ENCODE measurements at regions not wholly inside any gene's neighbourhood (a gene's known extent, or its start where the extent isn't known, plus 50 kb on each side); places are given as distances from the start of the nearest gene placed in this dataset.

DNA sequence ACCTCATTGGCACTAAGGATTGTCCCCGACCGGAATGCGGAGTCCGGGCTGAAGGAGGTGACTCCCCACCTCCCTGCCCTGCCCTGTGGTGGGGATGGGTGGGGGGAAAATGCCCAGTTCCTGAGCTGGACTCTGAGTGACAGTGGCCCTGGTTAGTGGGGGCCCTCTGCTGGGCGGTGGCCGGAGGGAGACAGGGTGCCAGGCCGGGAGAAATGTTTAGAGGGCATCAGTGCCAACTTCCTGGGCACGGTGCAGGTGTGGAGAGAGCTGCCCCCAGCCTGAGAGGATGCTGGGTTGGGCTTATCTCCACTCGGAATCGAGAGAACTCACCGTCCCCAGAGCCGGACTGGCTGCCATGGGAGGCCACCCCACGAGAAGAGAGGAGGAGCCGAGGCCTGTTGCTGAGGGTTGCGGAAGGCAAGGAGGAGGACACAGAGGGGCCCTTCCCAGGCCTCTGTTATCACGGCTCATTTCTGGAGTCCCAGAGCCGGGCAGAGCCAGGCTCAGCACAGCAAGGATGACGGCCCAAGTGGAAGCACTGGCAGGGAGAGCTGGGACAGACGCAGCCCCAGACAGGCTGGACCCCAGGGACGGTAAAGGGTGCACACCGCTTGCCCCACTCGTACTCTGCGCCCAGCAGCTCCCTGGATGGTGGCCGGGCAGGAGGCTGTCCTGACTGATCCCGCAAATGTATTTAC lies 156.7 kb downstream of the KIF26A start:
- no peaks in the 10 kb centered on the region for H3K4me1 ChIP-seq (ENCODE audit: control insufficient read depth, extremely low read depth, insufficient read depth, low read length)
- H4K20me1 ChIP-seq (ENCODE audit: control insufficient read depth, extremely low read depth, insufficient read depth, low read length) = no peaks in the 10 kb centered on the region
- no peak overlapping the region for H2AFZ ChIP-seq (ENCODE audit: low read length)
- H3K9ac ChIP-seq (ENCODE audit: insufficient read depth, low read length) = no peak overlapping the region
- no peaks in the 10 kb centered on the region for H3K9me3 ChIP-seq (ENCODE audit: control insufficient read depth, insufficient read depth, low read depth, low read length)
- TF ChIP-seq, protein P1, sequence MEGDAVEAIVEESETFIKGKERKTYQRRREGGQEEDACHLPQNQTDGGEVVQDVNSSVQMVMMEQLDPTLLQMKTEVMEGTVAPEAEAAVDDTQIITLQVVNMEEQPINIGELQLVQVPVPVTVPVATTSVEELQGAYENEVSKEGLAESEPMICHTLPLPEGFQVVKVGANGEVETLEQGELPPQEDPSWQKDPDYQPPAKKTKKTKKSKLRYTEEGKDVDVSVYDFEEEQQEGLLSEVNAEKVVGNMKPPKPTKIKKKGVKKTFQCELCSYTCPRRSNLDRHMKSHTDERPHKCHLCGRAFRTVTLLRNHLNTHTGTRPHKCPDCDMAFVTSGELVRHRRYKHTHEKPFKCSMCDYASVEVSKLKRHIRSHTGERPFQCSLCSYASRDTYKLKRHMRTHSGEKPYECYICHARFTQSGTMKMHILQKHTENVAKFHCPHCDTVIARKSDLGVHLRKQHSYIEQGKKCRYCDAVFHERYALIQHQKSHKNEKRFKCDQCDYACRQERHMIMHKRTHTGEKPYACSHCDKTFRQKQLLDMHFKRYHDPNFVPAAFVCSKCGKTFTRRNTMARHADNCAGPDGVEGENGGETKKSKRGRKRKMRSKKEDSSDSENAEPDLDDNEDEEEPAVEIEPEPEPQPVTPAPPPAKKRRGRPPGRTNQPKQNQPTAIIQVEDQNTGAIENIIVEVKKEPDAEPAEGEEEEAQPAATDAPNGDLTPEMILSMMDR (conservative IDR thresholded peaks at IDR 0.05 in 1 of 2, IDR thresholded peaks at IDR 0.05 in 1 of 2; ENCODE audit: low read depth in 1 of 2, low read length in 2 of 2) = no peak
- no peak for TF ChIP-seq EZH2 (IDR thresholded peaks at IDR 0.05; ENCODE audit: low read length, missing control alignments)
- H3K4me3 ChIP-seq (replicated peaks in 1 of 4; ENCODE audit: control extremely low read depth in 1 of 4, insufficient read depth in 1 of 4, low read depth in 3 of 4, low read length in 4 of 4) = no peak overlapping the region
- H3K27ac ChIP-seq (ENCODE audit: insufficient read depth, low read length) = no peak overlapping the region
- H3K36me3 ChIP-seq (ENCODE audit: control insufficient read depth, insufficient read depth, low read length) = no peaks in the 10 kb centered on the region
- no peaks in the 10 kb centered on the region for H3K79me2 ChIP-seq (ENCODE audit: control insufficient read depth, insufficient read depth, low read length)
- H3K27me3 ChIP-seq (ENCODE audit: control insufficient read depth, insufficient read depth, low read length) = no peaks in the 10 kb centered on the region
- no peak overlapping the region for H3K4me2 ChIP-seq (ENCODE audit: extremely low read depth, insufficient read depth, low read length)
- no peak for DNase-seq (ENCODE audit: low read depth in 2 of 2)

DNA sequence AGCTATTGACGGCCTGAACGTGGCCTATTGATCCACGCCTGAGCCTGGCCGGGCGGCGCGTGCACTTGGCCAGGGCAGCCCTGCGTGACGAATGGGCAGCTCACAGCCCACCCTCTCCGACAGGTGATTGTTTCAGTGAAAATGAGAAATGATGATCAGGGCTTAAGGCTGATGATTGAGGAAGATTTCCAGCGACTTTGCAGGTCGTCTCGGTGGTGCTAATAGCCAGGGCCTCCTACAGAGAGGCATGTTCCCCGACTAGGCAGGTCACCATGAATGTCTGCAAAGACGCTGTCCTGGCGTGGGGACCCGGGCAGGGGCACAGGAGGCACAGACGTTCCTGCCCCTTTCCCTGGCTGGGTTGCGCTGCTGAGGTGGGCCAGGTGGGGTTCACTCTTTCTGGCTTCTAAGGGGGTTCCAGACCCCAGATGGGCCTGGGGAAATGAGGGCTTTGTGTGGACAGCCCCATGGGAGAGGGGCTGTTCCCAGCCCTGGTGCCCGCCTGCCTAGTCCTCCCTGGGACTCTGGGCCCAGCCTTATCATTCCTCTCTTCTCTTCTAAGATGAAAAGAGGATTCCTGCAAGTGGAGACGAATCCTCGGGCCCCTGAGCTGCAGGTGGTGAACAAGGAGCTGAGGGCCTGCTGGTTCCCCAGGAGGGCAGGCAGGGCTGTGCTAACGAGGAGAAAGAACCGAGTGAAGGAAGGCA lies 157.4 kb downstream of the KIF26A start:
- no peaks in the 10 kb centered on the region for H3K27me3 ChIP-seq (ENCODE audit: control insufficient read depth, insufficient read depth, low read length)
- H3K4me1 ChIP-seq (ENCODE audit: control insufficient read depth, extremely low read depth, insufficient read depth, low read length) = no peaks in the 10 kb centered on the region
- no peaks in the 10 kb centered on the region for H4K20me1 ChIP-seq (ENCODE audit: control insufficient read depth, extremely low read depth, insufficient read depth, low read length)
- H2AFZ ChIP-seq (ENCODE audit: low read length) = no peak overlapping the region
- DNase-seq (ENCODE audit: low read depth in 2 of 2) = no peak
- H3K9me3 ChIP-seq (ENCODE audit: control insufficient read depth, insufficient read depth, low read depth, low read length) = no peaks in the 10 kb centered on the region
- TF ChIP-seq, protein P1 (conservative IDR thresholded peaks at IDR 0.05 in 1 of 2, IDR thresholded peaks at IDR 0.05 in 1 of 2; ENCODE audit: low read depth in 1 of 2, low read length in 2 of 2) = no peak
- no peak for TF ChIP-seq EZH2 (IDR thresholded peaks at IDR 0.05; ENCODE audit: low read length, missing control alignments)
- H3K9ac ChIP-seq (ENCODE audit: insufficient read depth, low read length) = no peak overlapping the region
- H3K27ac ChIP-seq (ENCODE audit: insufficient read depth, low read length) = no peak overlapping the region
- no peak overlapping the region for H3K4me2 ChIP-seq (ENCODE audit: extremely low read depth, insufficient read depth, low read length)
- no peaks in the 10 kb centered on the region for H3K36me3 ChIP-seq (ENCODE audit: control insufficient read depth, insufficient read depth, low read length)
- H3K79me2 ChIP-seq (ENCODE audit: control insufficient read depth, insufficient read depth, low read length) = no peaks in the 10 kb centered on the region
- no peak overlapping the region for H3K4me3 ChIP-seq (replicated peaks in 1 of 4; ENCODE audit: control extremely low read depth in 1 of 4, insufficient read depth in 1 of 4, low read depth in 3 of 4, low read length in 4 of 4)

DNA sequence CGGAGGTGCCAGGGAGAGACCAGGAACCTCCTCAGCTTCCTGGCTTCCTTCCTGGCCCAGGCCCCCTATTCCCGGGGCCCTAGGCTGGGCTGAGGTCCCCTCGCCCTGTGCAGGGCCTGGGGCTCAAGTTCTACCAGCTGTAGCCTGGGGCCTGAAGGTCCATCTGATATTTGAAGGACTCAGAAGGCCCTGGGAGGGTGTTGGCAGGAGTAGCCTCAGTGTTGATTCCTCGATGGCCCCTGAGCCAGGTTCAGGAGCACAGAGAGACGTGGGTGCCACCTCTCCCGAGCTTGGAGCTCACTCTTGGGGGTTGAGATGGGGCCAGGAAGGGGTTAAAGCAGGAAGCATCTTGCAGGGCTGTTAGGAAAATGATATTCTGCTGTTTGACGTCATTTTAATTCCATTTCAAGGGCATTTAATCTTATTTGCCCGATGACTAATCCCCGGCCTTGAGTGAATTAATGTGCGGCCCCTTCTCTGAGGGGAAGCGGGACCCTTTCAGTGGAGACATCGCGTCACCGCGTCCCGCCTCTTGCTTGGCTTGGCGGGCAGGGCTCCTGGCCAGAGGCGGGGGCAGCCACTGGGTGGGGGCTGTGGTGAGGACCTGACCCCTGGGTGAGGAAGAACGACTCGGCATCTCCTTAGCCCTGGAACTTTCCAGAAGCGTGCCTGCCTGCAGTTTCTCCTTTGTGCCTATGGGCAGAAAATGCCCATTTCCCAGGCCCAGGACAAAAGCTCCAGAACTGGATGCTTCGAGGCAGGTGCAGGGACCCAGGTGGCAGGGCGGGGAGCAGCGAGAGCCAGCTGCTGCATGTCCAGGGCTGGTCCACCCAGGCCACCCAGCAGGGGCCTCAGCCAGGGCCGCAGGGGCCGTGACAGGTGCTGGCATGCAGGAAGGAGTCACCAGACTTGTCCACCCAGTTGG lies 158.3 kb downstream of the KIF26A start:
- H2AFZ ChIP-seq (ENCODE audit: low read length) = no peak overlapping the region
- no peaks in the 10 kb centered on the region for H3K27me3 ChIP-seq (ENCODE audit: control insufficient read depth, insufficient read depth, low read length)
- H3K4me3 ChIP-seq (replicated peaks in 1 of 4; ENCODE audit: control extremely low read depth in 1 of 4, insufficient read depth in 1 of 4, low read depth in 3 of 4, low read length in 4 of 4) = no peak overlapping the region
- H4K20me1 ChIP-seq (ENCODE audit: control insufficient read depth, extremely low read depth, insufficient read depth, low read length) = no peaks in the 10 kb centered on the region
- H3K27ac ChIP-seq (ENCODE audit: insufficient read depth, low read length) = no peak overlapping the region
- DNase-seq (ENCODE audit: low read depth in 2 of 2) = no peak
- H3K9ac ChIP-seq (ENCODE audit: insufficient read depth, low read length) = no peak overlapping the region
- H3K36me3 ChIP-seq (ENCODE audit: control insufficient read depth, insufficient read depth, low read length) = no peaks in the 10 kb centered on the region
- H3K4me1 ChIP-seq (ENCODE audit: control insufficient read depth, extremely low read depth, insufficient read depth, low read length) = no peaks in the 10 kb centered on the region
- no peaks in the 10 kb centered on the region for H3K9me3 ChIP-seq (ENCODE audit: control insufficient read depth, insufficient read depth, low read depth, low read length)
- no peak overlapping the region for H3K4me2 ChIP-seq (ENCODE audit: extremely low read depth, insufficient read depth, low read length)
- TF ChIP-seq, protein P1 (conservative IDR thresholded peaks at IDR 0.05 in 1 of 2, IDR thresholded peaks at IDR 0.05 in 1 of 2; ENCODE audit: low read depth in 1 of 2, low read length in 2 of 2) = no peak
- no peak for TF ChIP-seq EZH2 (IDR thresholded peaks at IDR 0.05; ENCODE audit: low read length, missing control alignments)
- no peaks in the 10 kb centered on the region for H3K79me2 ChIP-seq (ENCODE audit: control insufficient read depth, insufficient read depth, low read length)
